ENCODE measurements at regions not wholly inside any gene's neighbourhood (a gene's known extent, or its start where the extent isn't known, plus 50 kb on each side); places are given as distances from the start of the nearest gene placed in this dataset.
"Not testable (repeated sequence)": the region's sequence is repeated elsewhere in the genome, so short reads cannot be mapped to it uniquely, and the experiment has no call there.

DNA sequence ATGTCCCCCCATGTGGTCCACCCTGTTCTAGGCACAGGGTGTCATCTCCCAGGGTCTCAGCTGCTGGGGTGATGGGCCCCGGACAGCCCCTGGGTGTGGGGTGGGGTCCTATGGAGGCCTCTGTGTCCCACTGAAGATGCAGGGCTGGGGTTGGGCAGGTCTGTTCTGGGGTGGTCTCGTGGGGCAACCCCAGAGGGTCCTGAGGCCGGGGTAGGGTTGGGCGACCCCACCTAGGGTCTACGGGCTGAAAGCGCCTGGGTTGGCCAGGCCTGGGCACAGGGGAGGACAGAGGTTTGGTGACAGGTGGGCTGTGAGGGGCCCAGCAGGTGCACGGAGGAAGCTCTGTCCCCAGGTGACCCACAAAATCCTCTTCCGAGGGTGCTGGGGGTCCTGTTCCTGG lies 159.2 kb downstream of the TMEM121 start:
- not testable (repeated sequence) for ATAC-seq (ENCODE audit: low FRiP score); H3K4me1 ChIP-seq (ENCODE audit: control insufficient read depth in 1 of 2, insufficient read depth in 2 of 2, low read length in 2 of 2); H3K36me3 ChIP-seq (ENCODE audit: control insufficient read depth in 1 of 2, insufficient read depth in 2 of 2, low read length in 1 of 2); H3K9me3 ChIP-seq (ENCODE audit: control insufficient read depth, low read length); H3K4me3 ChIP-seq (ENCODE audit: low read length in 2 of 2); H3K27me3 ChIP-seq (ENCODE audit: control insufficient read depth in 1 of 2, insufficient read depth in 2 of 2, low read length in 1 of 2); H3K27ac ChIP-seq (ENCODE audit: low read depth in 1 of 2, low read length in 2 of 2)
- intact Hi-C loops (cut with DNase I) = loop anchor here in 1 of 2 donors (10.0 kb wide), 1 partner anchor 121 kb away; no protein-coding TSS in a partner anchor
- DNase-seq = peak in 1 of 2 donors; percentile 7
- 56 to 65% methylated on average over 5 of the region's 8 CpGs for WGBS, 2 donors

DNA sequence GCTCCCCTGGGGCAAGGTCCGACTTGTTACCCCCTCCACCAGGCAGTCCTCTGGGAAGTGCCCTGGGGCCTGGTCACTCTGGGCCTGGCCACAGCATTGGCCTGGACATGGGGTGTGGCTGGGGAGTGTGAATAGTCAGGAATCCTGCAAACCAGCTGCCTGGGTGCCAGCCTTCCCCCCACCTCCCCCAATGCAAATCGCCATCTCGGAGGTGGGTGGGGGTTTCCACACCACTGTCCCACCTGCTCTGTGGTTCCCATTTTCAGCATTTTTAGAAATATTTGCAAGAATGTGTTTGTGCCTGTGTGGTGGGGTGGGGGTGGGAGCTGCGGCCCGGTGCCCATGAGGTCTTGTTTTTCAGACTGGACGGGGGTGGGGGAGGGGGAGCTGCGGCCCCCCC lies 159.7 kb downstream of the TMEM121 start:
- not testable (repeated sequence) for H3K27me3 ChIP-seq (ENCODE audit: control insufficient read depth in 1 of 2, insufficient read depth in 2 of 2, low read length in 1 of 2); DNase-seq; H3K36me3 ChIP-seq (ENCODE audit: control insufficient read depth in 1 of 2, insufficient read depth in 2 of 2, low read length in 1 of 2); H3K4me1 ChIP-seq (ENCODE audit: control insufficient read depth in 1 of 2, insufficient read depth in 2 of 2, low read length in 2 of 2); H3K27ac ChIP-seq (ENCODE audit: low read depth in 1 of 2, low read length in 2 of 2); H3K9me3 ChIP-seq (ENCODE audit: control insufficient read depth, low read length); ATAC-seq (ENCODE audit: low FRiP score); H3K4me3 ChIP-seq (ENCODE audit: low read length in 2 of 2)
- no CpG with 5 or more reads among the region's 7 CpGs for WGBS, 2 donors
- intact Hi-C loops (cut with DNase I) = loop anchor here in 1 of 2 donors (10.0 kb wide), 1 partner anchor 121 kb away; no protein-coding TSS in a partner anchor

DNA sequence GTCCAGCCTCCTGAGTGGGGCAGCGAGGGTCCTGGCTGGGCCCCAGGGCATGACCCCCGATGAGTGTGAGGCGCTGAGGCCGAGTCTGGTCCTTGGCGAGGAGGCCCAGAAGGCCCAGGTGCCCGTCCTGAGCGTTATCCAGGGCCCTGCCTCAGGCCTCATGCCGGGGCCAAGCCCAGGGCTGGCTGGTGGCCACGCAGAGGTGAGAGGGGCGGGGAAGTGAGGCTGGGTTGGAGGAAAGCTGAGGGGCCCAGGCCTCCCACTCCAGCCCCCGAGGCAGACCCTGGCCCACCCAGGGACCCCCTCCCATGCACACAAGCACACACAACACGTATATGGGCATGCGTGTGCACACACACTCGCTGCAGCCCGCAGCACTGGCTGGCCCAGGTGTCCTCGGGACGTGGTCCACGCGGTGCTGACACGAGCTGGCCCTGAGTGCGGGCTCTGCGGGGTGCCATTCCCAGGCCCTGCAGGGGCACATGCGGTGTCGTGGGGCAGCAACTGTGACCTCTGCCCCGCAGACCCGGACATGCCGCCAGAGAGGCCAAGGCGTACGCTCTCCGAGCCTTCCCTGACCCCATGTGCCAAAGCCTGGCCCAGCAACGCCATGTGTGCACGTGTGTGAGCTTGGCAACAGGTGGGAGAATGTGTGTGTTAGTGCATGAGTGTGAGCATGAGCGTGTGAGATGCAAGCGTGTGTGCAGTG lies 160.2 kb downstream of the TMEM121 start:
- H3K4me3 ChIP-seq (ENCODE audit: low read length in 2 of 2); H3K4me1 ChIP-seq (ENCODE audit: control insufficient read depth in 1 of 2, insufficient read depth in 2 of 2, low read length in 2 of 2); H3K9me3 ChIP-seq (ENCODE audit: control insufficient read depth, low read length); ATAC-seq (ENCODE audit: low FRiP score); H3K27me3 ChIP-seq (ENCODE audit: control insufficient read depth in 1 of 2, insufficient read depth in 2 of 2, low read length in 1 of 2); H3K27ac ChIP-seq (ENCODE audit: low read depth in 1 of 2, low read length in 2 of 2); H3K36me3 ChIP-seq (ENCODE audit: control insufficient read depth in 1 of 2, insufficient read depth in 2 of 2, low read length in 1 of 2): not testable (repeated sequence)
- DNase-seq = peak in 1 of 2 donors; percentile 24
- WGBS, 2 donors = 87 to 91% methylated on average over 16 to 24 of the region's 34 CpGs
- intact Hi-C loops (cut with DNase I) = loop anchor here in 1 of 2 donors (10.0 kb wide), 1 partner anchor 122 kb away; no protein-coding TSS in a partner anchor

DNA sequence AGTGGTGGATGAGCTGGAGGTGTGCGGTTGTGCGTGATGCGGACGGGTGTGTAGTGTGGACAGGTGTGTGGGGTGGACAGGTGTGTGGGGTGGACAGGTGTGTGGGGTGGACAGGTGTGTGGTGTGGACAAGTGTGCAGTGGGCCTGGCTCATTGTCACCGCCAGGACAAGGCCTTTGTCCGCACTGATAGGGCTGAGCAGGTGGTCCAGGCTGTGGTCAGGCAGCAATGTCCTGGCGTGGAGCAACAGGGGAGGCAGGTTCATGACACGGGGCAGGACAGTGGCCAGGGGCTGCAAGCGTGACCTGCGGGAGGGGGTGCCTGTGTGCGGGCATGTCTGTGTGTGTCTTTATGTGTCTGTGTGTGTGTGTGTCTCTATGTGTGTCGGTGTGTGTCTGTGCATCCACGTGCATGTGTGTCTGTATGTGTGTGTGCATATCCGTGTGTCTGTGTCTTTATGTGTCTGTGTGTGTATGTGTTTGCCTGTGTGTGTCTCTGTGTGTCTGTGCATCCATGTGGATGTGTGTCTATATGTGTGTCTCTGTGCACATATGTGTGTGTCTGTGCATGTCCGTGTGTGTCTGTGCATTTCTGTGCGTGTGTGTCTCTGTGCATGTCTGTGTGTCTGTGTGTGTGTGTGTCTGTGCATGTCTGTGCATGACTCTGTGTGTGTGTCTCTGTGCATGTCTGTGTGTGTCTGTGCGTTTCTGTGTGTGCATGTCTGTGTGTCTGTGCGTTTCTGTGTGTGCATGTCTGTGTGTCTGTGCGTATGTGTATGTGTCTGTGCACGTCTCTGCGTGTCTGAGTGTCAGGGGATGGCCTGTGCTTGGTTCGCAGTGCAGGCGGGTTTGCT lies 161.0 kb downstream of the TMEM121 start:
- H3K9me3 ChIP-seq (ENCODE audit: control insufficient read depth, low read length); H3K36me3 ChIP-seq (ENCODE audit: control insufficient read depth in 1 of 2, insufficient read depth in 2 of 2, low read length in 1 of 2); H3K4me3 ChIP-seq (ENCODE audit: low read length in 2 of 2); H3K27me3 ChIP-seq (ENCODE audit: control insufficient read depth in 1 of 2, insufficient read depth in 2 of 2, low read length in 1 of 2); ATAC-seq (ENCODE audit: low FRiP score); H3K4me1 ChIP-seq (ENCODE audit: control insufficient read depth in 1 of 2, insufficient read depth in 2 of 2, low read length in 2 of 2); H3K27ac ChIP-seq (ENCODE audit: low read depth in 1 of 2, low read length in 2 of 2): not testable (repeated sequence)
- peak in 1 of 2 donors; percentile 14 for DNase-seq
- intact Hi-C loops (cut with DNase I) = loop anchor here in 1 of 2 donors (10.0 kb wide), 1 partner anchor 123 kb away; no protein-coding TSS in a partner anchor
- 83% methylated on average over 23 of the region's 23 CpGs for WGBS, 2 donors

DNA sequence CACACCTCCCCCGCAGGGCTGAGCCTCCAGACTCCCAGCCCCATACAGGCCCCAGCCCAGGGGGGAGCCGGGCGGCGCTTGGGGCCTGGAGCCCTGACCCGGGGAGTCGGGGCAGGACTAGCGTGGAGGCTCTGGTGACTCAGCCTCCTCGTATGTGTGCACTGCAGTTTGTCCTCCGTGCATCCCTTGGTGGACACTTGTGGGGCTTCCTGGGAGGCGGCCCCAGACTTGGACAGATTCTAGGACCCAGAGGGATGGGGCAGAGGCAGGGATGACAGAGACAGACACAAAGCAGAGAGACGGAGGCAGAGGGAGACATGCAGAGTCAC lies 161.6 kb downstream of the TMEM121 start:
- WGBS, 2 donors = 70 to 73% methylated on average over 11 of the region's 11 CpGs
- ATAC-seq (ENCODE audit: low FRiP score); H3K9me3 ChIP-seq (ENCODE audit: control insufficient read depth, low read length); H3K4me3 ChIP-seq (ENCODE audit: low read length in 2 of 2); H3K36me3 ChIP-seq (ENCODE audit: control insufficient read depth in 1 of 2, insufficient read depth in 2 of 2, low read length in 1 of 2); H3K27ac ChIP-seq (ENCODE audit: low read depth in 1 of 2, low read length in 2 of 2); H3K27me3 ChIP-seq (ENCODE audit: control insufficient read depth in 1 of 2, insufficient read depth in 2 of 2, low read length in 1 of 2); H3K4me1 ChIP-seq (ENCODE audit: control insufficient read depth in 1 of 2, insufficient read depth in 2 of 2, low read length in 2 of 2): not testable (repeated sequence)
- intact Hi-C loops (cut with DNase I) = loop anchor here in 1 of 2 donors (10.0 kb wide), 1 partner anchor 123 kb away; no protein-coding TSS in a partner anchor
- DNase-seq = peak in 1 of 2 donors; percentile 26

DNA sequence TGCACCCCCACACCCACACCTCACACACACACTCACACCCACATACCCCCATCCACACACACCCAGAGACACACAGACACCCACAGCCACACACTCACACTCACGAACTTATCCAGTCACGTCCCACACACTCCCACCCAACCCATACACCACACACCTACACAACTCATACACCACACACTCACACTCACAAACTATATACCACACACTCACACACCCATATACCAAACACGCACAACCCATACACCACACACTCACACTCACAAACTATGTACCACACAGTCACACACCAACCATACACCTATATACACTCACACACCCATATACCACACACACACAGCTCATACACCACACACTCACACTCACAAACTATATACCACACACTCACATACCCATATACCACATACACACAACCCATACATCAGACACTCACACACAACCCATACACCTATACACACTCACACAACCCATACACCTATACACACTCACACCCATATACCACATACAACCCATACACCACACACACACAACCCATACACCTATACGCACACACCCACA lies 162.4 kb downstream of the TMEM121 start:
- not testable (repeated sequence) for DNase-seq; ATAC-seq (ENCODE audit: low FRiP score); H3K27ac ChIP-seq (ENCODE audit: low read depth in 1 of 2, low read length in 2 of 2); H3K9me3 ChIP-seq (ENCODE audit: control insufficient read depth, low read length); H3K36me3 ChIP-seq (ENCODE audit: control insufficient read depth in 1 of 2, insufficient read depth in 2 of 2, low read length in 1 of 2); H3K27me3 ChIP-seq (ENCODE audit: control insufficient read depth in 1 of 2, insufficient read depth in 2 of 2, low read length in 1 of 2); H3K4me1 ChIP-seq (ENCODE audit: control insufficient read depth in 1 of 2, insufficient read depth in 2 of 2, low read length in 2 of 2); H3K4me3 ChIP-seq (ENCODE audit: low read length in 2 of 2)
- WGBS, 2 donors = 75 to 90% methylated on average over 4 of the region's 4 CpGs
- intact Hi-C loops (cut with DNase I) = loop anchor here in 1 of 2 donors (10.0 kb wide), 1 partner anchor 124 kb away; no protein-coding TSS in a partner anchor

DNA sequence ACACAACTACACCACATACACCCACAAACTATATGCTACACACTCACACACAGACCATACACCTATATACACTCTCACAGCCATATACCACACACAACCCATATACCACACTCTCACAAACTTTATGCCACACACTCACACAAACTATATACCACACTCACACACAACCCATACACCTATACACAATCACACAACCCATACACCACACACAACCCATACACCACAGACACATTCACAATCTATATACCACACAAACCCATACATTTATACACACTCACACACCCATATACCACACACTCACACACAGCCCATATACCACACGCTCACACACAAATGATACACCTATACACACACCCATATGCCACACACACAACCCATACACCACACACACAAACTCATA lies 163.3 kb downstream of the TMEM121 start:
- Histone ChIP-seq H3K9me3 (ENCODE audit: control insufficient read depth, low read length) (peaks cover 1% of the 10 kb centered on the region), H3K4me1 (ENCODE audit: control insufficient read depth in 1 of 2, insufficient read depth in 2 of 2, low read length in 2 of 2) (no peaks in the 10 kb centered on the region), H3K27me3 (ENCODE audit: control insufficient read depth in 1 of 2, insufficient read depth in 2 of 2, low read length in 1 of 2) (no peaks in the 10 kb centered on the region), H3K4me3 (ENCODE audit: low read length in 2 of 2) (no peak overlapping the region), H3K36me3 (ENCODE audit: control insufficient read depth in 1 of 2, insufficient read depth in 2 of 2, low read length in 1 of 2) (no peaks in the 10 kb centered on the region), H3K27ac (ENCODE audit: low read depth in 1 of 2, low read length in 2 of 2) (no peak overlapping the region)
- 95 to 100% methylated on average over 1 of the region's 1 CpG for WGBS, 2 donors
- DNase-seq (no peak), ATAC-seq (ENCODE audit: low FRiP score) (no peak)
- intact Hi-C loops (cut with DNase I) = loop anchor here in 1 of 2 donors (10.0 kb wide), 1 partner anchor 125 kb away; no protein-coding TSS in a partner anchor

DNA sequence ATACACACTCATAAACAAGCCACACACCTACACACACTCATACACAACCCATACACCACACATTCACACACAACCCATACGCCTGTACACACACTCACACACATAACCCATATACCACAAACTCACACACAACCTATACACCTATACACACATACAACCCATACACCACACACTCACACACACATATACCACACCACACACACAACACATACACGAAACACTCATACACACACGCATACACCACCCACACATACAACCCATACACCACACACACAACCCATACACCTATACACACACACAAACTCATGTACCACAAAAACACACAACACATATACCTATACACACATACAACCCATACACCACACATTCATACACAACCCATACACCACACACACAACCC lies 164.3 kb downstream of the TMEM121 start:
- no peaks in the 10 kb centered on the region for H3K36me3 ChIP-seq (ENCODE audit: control insufficient read depth in 1 of 2, insufficient read depth in 2 of 2, low read length in 1 of 2)
- H3K4me3 ChIP-seq (ENCODE audit: low read length in 2 of 2) = no peak overlapping the region
- no peak for ATAC-seq (ENCODE audit: low FRiP score)
- no peaks in the 10 kb centered on the region for H3K27me3 ChIP-seq (ENCODE audit: control insufficient read depth in 1 of 2, insufficient read depth in 2 of 2, low read length in 1 of 2)
- H3K9me3 ChIP-seq (ENCODE audit: control insufficient read depth, low read length) = peaks cover 1% of the 10 kb centered on the region
- intact Hi-C loops (cut with DNase I) = no loop called here
- no peaks in the 10 kb centered on the region for H3K4me1 ChIP-seq (ENCODE audit: control insufficient read depth in 1 of 2, insufficient read depth in 2 of 2, low read length in 2 of 2)
- no peak overlapping the region for H3K27ac ChIP-seq (ENCODE audit: low read depth in 1 of 2, low read length in 2 of 2)
- 90 to 95% methylated on average over 3 of the region's 3 CpGs for WGBS, 2 donors
- no peak for DNase-seq
